HEK293 (cell line): ENCODE measurements at regions not wholly inside any gene's neighbourhood (a gene's known extent, or its start where the extent isn't known, plus 50 kb on each side); places are given as distances from the start of the nearest gene placed in this dataset.

Source experiments
- CTCF ChIA-PET: fragments of 350-600 bp; formaldehyde crosslinking; extraction: SDS; loops from one replicate; lab custom pipeline; 2021; ENCODE audit warnings: antibody characterized with exemption; lab: Yijun Ruan, JAX
- POLR2A ChIA-PET: fragments of 300-600 bp; formaldehyde crosslinking; extraction: SDS; loops from one replicate; lab custom pipeline; 2020; ENCODE audit warnings: antibody characterized with exemption, inconsistent platforms; lab: Yijun Ruan, JAX
- H3K27ac ChIP-seq: fragments of 200-500 bp; sonication (Bioruptor generic); 2 replicates; pipeline ENCODE4 v1.5.1; 2014; ENCODE audit warnings: low read depth, low read length, control low read depth, inconsistent platforms; ENCODE audit errors: extremely low read depth
- H3K36me3 ChIP-seq, 2 experiments: fragments of 200-500 bp in 1 of 2; sonication (Bioruptor generic) in 1 of 2; 1 replicate in 1 of 2; 2 replicates in 1 of 2; pipeline ENCODE4 v1.5.1; 2014 to 2017; ENCODE audit warnings: inconsistent platforms in 2 of 2, low read length in 2 of 2; ENCODE audit not compliant: control insufficient read depth in 2 of 2, insufficient read depth in 1 of 2
- H3K4me1 ChIP-seq: fragments of 200-500 bp; sonication (Bioruptor generic); 2 replicates; pipeline ENCODE4 v1.5.1; 2014; ENCODE audit warnings: mild to moderate bottlenecking, low read length, inconsistent platforms; ENCODE audit not compliant: control insufficient read depth, insufficient read depth
- H3K4me3 ChIP-seq: 2 replicates; pipeline ENCODE4 v1.5.1; 2011; ENCODE audit warnings: low read depth, mild to moderate bottlenecking, control low read depth, low read length, moderate library complexity
- H3K9me3 ChIP-seq: fragments of 200-500 bp; sonication (Bioruptor generic); 2 replicates; pipeline ENCODE4 v1.5.1; 2014; ENCODE audit warnings: low read depth, low read length, inconsistent platforms; ENCODE audit not compliant: control insufficient read depth, insufficient read depth
- EGR2 ChIP-seq: fragments of 450-650 bp; formaldehyde crosslinking; IDR thresholded peaks from 2 replicates; pipeline ENCODE4 v1.5.1; 2016; ENCODE audit warnings: low read depth, missing biosample characterization, missing genetic modification characterization
- FEZF1 ChIP-seq: fragments of 450-650 bp; formaldehyde crosslinking; IDR thresholded peaks from 2 replicates; pipeline ENCODE4 v1.5.1; 2016; ENCODE audit warnings: missing biosample characterization, missing genetic modification characterization
- HIC1 ChIP-seq: fragments of 450-650 bp; formaldehyde crosslinking; IDR thresholded peaks from 2 replicates; pipeline ENCODE4 v1.5.1; 2016; ENCODE audit warnings: missing biosample characterization, missing genetic modification characterization
- RBAK ChIP-seq: fragments of 450-650 bp; formaldehyde crosslinking; IDR thresholded peaks from 2 replicates; pipeline ENCODE4 v1.5.1; 2016; ENCODE audit warnings: missing biosample characterization, missing genetic modification characterization
- ZBTB48 ChIP-seq: fragments of 450-650 bp; formaldehyde crosslinking; IDR thresholded peaks from 2 replicates; pipeline ENCODE4 v1.5.1; 2016; ENCODE audit warnings: missing biosample characterization, missing genetic modification characterization
- ZNF132 ChIP-seq: fragments of 450-650 bp; formaldehyde crosslinking; IDR thresholded peaks from 2 replicates; pipeline ENCODE4 v1.5.1; 2017; ENCODE audit warnings: missing biosample characterization, missing genetic modification characterization, borderline replicate concordance
- ZNF155 ChIP-seq: fragments of 450-650 bp; formaldehyde crosslinking; IDR thresholded peaks from 2 replicates; pipeline ENCODE4 v1.5.1; 2016; ENCODE audit warnings: missing biosample characterization, missing genetic modification characterization
- ZNF184 ChIP-seq: fragments of 450-650 bp; IDR thresholded peaks from 2 replicates; pipeline ENCODE4 v1.5.1; 2018; ENCODE audit warnings: missing biosample characterization, mild to moderate bottlenecking, missing genetic modification characterization
- ZNF302 ChIP-seq: fragments of 450-650 bp; formaldehyde crosslinking; IDR thresholded peaks from 2 replicates; pipeline ENCODE4 v1.5.1; 2016; ENCODE audit warnings: missing biosample characterization, missing genetic modification characterization, low read depth
- ZNF311 ChIP-seq: fragments of 450-650 bp; formaldehyde crosslinking; IDR thresholded peaks from 2 replicates; pipeline ENCODE4 v1.5.1; 2017; ENCODE audit warnings: missing biosample characterization, missing genetic modification characterization, borderline replicate concordance
- ZNF366 ChIP-seq: fragments of 450-650 bp; formaldehyde crosslinking; conservative IDR thresholded peaks from 2 replicates; pipeline ENCODE4 v1.5.1; 2016; ENCODE audit warnings: missing biosample characterization, missing genetic modification characterization
- ZNF37A ChIP-seq: fragments of 450-650 bp; IDR thresholded peaks from 2 replicates; pipeline ENCODE4 v1.5.1; 2018; ENCODE audit warnings: missing biosample characterization, missing genetic modification characterization
- ZNF394 ChIP-seq: fragments of 450-650 bp; formaldehyde crosslinking; IDR thresholded peaks from 2 replicates; pipeline ENCODE4 v1.5.1; 2016; ENCODE audit warnings: missing biosample characterization, missing genetic modification characterization, mild to moderate bottlenecking, moderate library complexity, borderline replicate concordance
- ZNF529 ChIP-seq: fragments of 450-650 bp; formaldehyde crosslinking; IDR thresholded peaks from 2 replicates; pipeline ENCODE4 v1.5.1; 2017; ENCODE audit warnings: missing genetic modification characterization, missing biosample characterization; ENCODE audit not compliant: insufficient replicate concordance
- ZNF544 ChIP-seq: fragments of 450-650 bp; formaldehyde crosslinking; IDR thresholded peaks from 2 replicates; pipeline ENCODE4 v1.5.0; 2017; ENCODE audit warnings: missing biosample characterization, missing genetic modification characterization
- ZNF558 ChIP-seq: fragments of 450-650 bp; formaldehyde crosslinking; IDR thresholded peaks from 2 replicates; pipeline ENCODE4 v1.5.1; 2016; ENCODE audit warnings: missing biosample characterization, missing genetic modification characterization
- ZNF629 ChIP-seq: fragments of 450-650 bp; formaldehyde crosslinking; IDR thresholded peaks from 2 replicates; pipeline ENCODE4 v1.5.1; 2017; ENCODE audit warnings: missing biosample characterization, missing genetic modification characterization
- ZNF677 ChIP-seq: fragments of 450-650 bp; IDR thresholded peaks from 2 replicates; pipeline ENCODE4 v1.5.0; 2018; ENCODE audit warnings: missing biosample characterization, mild to moderate bottlenecking, missing genetic modification characterization, moderate library complexity
- ZNF76 ChIP-seq: fragments of 450-650 bp; formaldehyde crosslinking; IDR thresholded peaks from 2 replicates; pipeline ENCODE4; 2016; ENCODE audit warnings: low read depth, missing biosample characterization, missing genetic modification characterization, borderline replicate concordance
- ZNF768 ChIP-seq: fragments of 450-650 bp; formaldehyde crosslinking; IDR thresholded peaks from 2 replicates; pipeline ENCODE4 v1.5.1; 2018; ENCODE audit warnings: missing biosample characterization, mild to moderate bottlenecking, missing genetic modification characterization
- ZNF785 ChIP-seq: fragments of 450-650 bp; formaldehyde crosslinking; IDR thresholded peaks from 2 replicates; pipeline ENCODE4 v1.5.1; 2016; ENCODE audit warnings: missing biosample characterization, missing genetic modification characterization
- TF ChIP-seq, protein P1 (sequence below): fragments of 450-650 bp; formaldehyde crosslinking; IDR thresholded peaks from 2 replicates; pipeline ENCODE4 v1.5.1; 2017; ENCODE audit warnings: missing biosample characterization, missing genetic modification characterization
- TF ChIP-seq, protein P2 (sequence below): fragments of 450-650 bp; formaldehyde crosslinking; IDR thresholded peaks from 2 replicates; pipeline ENCODE4 v1.5.1; 2016; ENCODE audit warnings: missing biosample characterization, missing genetic modification characterization
- TF ChIP-seq, protein P3 (sequence below): fragments of 450-650 bp; formaldehyde crosslinking; IDR thresholded peaks from 2 replicates; pipeline ENCODE4 v1.5.1; 2016; ENCODE audit warnings: missing biosample characterization, missing genetic modification characterization

DNA sequence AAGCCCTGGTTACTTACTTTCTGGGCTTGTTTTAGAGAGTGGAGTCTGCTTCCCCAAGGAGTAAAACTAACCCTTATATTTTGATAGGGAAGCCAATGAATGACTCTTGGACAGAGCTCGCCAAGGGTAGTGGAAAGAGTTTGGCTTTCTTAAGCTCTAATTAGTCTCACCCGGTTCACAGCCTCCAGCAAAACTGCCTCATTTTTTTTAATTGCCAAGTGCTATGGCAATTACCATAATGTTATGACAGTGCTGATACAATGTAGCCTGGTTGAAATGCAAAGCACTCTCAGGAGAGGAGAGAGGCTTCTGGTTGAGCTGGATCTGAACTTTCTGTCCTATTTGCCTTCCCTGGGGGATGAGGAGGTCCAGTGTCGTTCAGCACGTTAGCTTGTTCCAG lies 376.1 kb upstream of the CHRM2 start:
- no peak overlapping the region for H3K4me3 ChIP-seq
- POLR2A ChIA-PET, result no interaction called here
- no peak for TF ChIP-seq ZNF785 (tag by site-specific recombination)
- TF ChIP-seq, protein P1, sequence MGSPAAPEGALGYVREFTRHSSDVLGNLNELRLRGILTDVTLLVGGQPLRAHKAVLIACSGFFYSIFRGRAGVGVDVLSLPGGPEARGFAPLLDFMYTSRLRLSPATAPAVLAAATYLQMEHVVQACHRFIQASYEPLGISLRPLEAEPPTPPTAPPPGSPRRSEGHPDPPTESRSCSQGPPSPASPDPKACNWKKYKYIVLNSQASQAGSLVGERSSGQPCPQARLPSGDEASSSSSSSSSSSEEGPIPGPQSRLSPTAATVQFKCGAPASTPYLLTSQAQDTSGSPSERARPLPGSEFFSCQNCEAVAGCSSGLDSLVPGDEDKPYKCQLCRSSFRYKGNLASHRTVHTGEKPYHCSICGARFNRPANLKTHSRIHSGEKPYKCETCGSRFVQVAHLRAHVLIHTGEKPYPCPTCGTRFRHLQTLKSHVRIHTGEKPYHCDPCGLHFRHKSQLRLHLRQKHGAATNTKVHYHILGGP (tag by site-specific recombination), result no peak
- no peak for TF ChIP-seq ZNF37A
- TF ChIP-seq ZBTB48 (tag by site-specific recombination), result no peak
- no peak for TF ChIP-seq ZNF629 (tag by site-specific recombination)
- no peak for TF ChIP-seq ZNF768 (tag by site-specific recombination)
- no peak for TF ChIP-seq ZNF544 (tag by site-specific recombination)
- TF ChIP-seq ZNF76 (tag by site-specific recombination), result no peak
- no peak for TF ChIP-seq ZNF302 (tag by site-specific recombination)
- TF ChIP-seq FEZF1, result no peak
- TF ChIP-seq ZNF366 (tag by site-specific recombination), result no peak
- no peak for TF ChIP-seq ZNF529
- TF ChIP-seq RBAK (tag by site-specific recombination), result no peak
- no peak for TF ChIP-seq ZNF677 (tag by site-specific recombination)
- no peak for TF ChIP-seq ZNF132 (tag by site-specific recombination)
- no peak for TF ChIP-seq ZNF311
- TF ChIP-seq ZNF394 (tag by site-specific recombination), result no peak
- TF ChIP-seq, all 188 proteins: peak for 0
- H3K36me3 ChIP-seq, result no peaks in the 10 kb centered on the region
- CTCF ChIA-PET, result no interaction called here
- H3K4me1 ChIP-seq, result no peaks in the 10 kb centered on the region
- no peaks in the 10 kb centered on the region for H3K9me3 ChIP-seq
- H3K27ac ChIP-seq, result no peak overlapping the region

DNA sequence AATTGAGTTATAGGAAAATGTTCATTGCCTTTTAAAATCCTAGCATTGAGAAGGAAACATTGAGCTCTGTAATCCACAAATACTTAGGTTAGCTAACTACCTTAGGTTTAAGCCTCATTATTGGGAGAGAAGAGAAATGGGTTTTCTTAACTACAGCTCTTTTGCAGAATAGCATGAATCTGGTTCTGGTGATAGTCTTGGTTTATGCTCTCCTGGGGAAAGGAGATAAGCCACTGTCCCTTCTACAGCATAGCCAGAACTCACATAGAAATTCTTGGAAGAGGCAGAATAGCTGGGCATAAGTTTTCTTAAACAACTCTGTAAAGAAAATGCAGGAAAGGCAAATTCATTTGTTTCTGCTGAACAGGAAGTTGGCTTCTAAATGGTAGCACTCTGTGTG lies 378.6 kb upstream of the CHRM2 start:
- POLR2A ChIA-PET, result no interaction called here
- Histone ChIP-seq H3K9me3 (no peaks in the 10 kb centered on the region), H3K36me3 (no peaks in the 10 kb centered on the region), H3K4me1 (no peaks in the 10 kb centered on the region), H3K4me3 (no peak overlapping the region), H3K27ac (no peak overlapping the region)
- TF ChIP-seq HIC1 (no peak), ZNF184 (no peak), EGR2 (tag by site-specific recombination) (no peak), RBAK (tag by site-specific recombination) (no peak), ZNF558 (no peak), ZNF155 (tag by site-specific recombination) (no peak)
- TF ChIP-seq, protein P2, sequence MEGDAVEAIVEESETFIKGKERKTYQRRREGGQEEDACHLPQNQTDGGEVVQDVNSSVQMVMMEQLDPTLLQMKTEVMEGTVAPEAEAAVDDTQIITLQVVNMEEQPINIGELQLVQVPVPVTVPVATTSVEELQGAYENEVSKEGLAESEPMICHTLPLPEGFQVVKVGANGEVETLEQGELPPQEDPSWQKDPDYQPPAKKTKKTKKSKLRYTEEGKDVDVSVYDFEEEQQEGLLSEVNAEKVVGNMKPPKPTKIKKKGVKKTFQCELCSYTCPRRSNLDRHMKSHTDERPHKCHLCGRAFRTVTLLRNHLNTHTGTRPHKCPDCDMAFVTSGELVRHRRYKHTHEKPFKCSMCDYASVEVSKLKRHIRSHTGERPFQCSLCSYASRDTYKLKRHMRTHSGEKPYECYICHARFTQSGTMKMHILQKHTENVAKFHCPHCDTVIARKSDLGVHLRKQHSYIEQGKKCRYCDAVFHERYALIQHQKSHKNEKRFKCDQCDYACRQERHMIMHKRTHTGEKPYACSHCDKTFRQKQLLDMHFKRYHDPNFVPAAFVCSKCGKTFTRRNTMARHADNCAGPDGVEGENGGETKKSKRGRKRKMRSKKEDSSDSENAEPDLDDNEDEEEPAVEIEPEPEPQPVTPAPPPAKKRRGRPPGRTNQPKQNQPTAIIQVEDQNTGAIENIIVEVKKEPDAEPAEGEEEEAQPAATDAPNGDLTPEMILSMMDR (tag by site-specific recombination), result no peak
- TF ChIP-seq, protein P3, sequence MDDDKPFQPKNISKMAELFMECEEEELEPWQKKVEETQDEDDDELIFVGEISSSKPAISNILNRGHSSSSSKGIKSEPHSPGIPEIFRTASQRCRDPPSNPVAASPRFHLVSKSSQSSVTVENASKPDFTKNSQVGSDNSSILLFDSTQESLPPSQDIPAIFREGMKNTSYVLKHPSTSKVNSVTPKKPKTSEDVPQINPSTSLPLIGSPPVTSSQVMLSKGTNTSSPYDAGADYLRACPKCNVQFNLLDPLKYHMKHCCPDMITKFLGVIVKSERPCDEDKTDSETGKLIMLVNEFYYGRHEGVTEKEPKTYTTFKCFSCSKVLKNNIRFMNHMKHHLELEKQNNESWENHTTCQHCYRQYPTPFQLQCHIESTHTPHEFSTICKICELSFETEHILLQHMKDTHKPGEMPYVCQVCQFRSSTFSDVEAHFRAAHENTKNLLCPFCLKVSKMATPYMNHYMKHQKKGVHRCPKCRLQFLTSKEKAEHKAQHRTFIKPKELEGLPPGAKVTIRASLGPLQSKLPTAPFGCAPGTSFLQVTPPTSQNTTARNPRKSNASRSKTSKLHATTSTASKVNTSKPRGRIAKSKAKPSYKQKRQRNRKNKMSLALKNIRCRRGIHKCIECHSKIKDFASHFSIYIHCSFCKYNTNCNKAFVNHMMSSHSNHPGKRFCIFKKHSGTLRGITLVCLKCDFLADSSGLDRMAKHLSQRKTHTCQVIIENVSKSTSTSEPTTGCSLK (tag by site-specific recombination), result no peak
- CTCF ChIA-PET, result no interaction called here
